GM19372 (cell line): ENCODE measurements at regions not wholly inside any gene's neighbourhood (a gene's known extent, or its start where the extent isn't known, plus 50 kb on each side); places are given as distances from the start of the nearest gene placed in this dataset.

Source experiments
- ATAC-seq: cut with Tn5 transposase; IDR thresholded peaks from one replicate; pipeline ENCODE4 v1.9.1; 2021; ENCODE audit warnings: mild to moderate bottlenecking, low read depth, moderate library complexity; ENCODE audit not compliant: unreplicated experiment

GRCh38 chr15:100780208-100780800 is 99.3 kb upstream of the ALDH1A3 start:
- ATAC-seq, result no peak

GRCh38 chr15:100781061-100781960 is 98.3 kb upstream of the ALDH1A3 start:
- ATAC-seq, result no peak

GRCh38 chr15:100781961-100782530 is 97.6 kb upstream of the ALDH1A3 start:
- ATAC-seq, result no peak

- no peak for ATAC-seq
These were observed 96.3 kb upstream of the ALDH1A3 start for GRCh38 chr15:100783291-100783690.

GRCh38 chr15:100783760-100784492 is 95.7 kb upstream of the ALDH1A3 start:
- no peak for ATAC-seq

- ATAC-seq, result no peak
These were observed 95.0 kb upstream of the ALDH1A3 start for GRCh38 chr15:100784493-100785180.

GRCh38 chr15:100785181-100786138 is 94.2 kb upstream of the ALDH1A3 start:
- ATAC-seq, result no peak

- ATAC-seq, result no peak
These were observed 93.5 kb upstream of the ALDH1A3 start for GRCh38 chr15:100786139-100786531.

GRCh38 chr15:100786901-100787566 is 92.6 kb upstream of the ALDH1A3 start:
- ATAC-seq, result no peak

- ATAC-seq, result no peak
These were observed 91.8 kb upstream of the ALDH1A3 start for GRCh38 chr15:100787567-100788417.

GRCh38 chr15:100788418-100789105 is 91.1 kb upstream of the ALDH1A3 start:
- no peak for ATAC-seq

GRCh38 chr15:100790786-100791265 is 88.8 kb upstream of the ALDH1A3 start:
- no peak for ATAC-seq

- ATAC-seq, result no peak
These were observed 85.6 kb upstream of the ALDH1A3 start for GRCh38 chr15:100794008-100794407.

GRCh38 chr15:100801256-100801900 is 78.3 kb upstream of the ALDH1A3 start:
- no peak for ATAC-seq

- ATAC-seq, result no peak
These were observed 77.0 kb upstream of the ALDH1A3 start for GRCh38 chr15:100802421-100803170.

- ATAC-seq, result no peak
These were observed 76.5 kb upstream of the ALDH1A3 start for GRCh38 chr15:100803171-100803440.
